ENCODE measurements at regions not wholly inside any gene's neighbourhood (a gene's known extent, or its start where the extent isn't known, plus 50 kb on each side); places are given as distances from the start of the nearest gene placed in this dataset.

DNA sequence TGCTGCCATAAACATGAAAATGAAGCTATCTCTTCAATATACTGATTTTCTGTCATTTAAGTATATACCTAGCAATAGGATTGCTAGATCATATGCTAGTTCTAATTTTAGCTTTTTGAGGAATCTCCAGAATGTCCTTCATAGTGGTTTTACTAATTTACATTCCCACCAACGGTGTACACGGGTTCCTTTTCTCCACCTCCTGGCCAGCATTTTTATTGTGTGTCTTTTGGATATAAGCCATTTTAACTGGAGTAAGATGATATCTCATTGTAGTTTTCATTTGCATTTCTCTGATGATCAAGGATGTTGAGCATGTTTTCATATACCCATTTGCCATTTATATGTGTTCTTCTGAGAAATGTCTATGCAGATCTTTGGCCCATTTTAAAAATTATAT, 446.5 kb downstream of the GABRG2 start:
- ATAC-seq (no peak), DNase-seq (ENCODE audit: low read depth, low spot score) (no peak)
- ChIA-PET POLR2A (no interaction called here), CTCF (no interaction called here)
- Histone ChIP-seq H3K36me3 (ENCODE audit: control insufficient read depth, insufficient read depth, low read length) (no peaks in the 10 kb centered on the region), H3K4me3 (ENCODE audit: low read depth in 2 of 2, low read length in 2 of 2) (no peak overlapping the region), H3K27ac (ENCODE audit: low read length) (no peak overlapping the region), H3K9me3 (ENCODE audit: control insufficient read depth, insufficient read depth, low read depth, low read length) (no peaks in the 10 kb centered on the region), H3K27me3 (ENCODE audit: control insufficient read depth, insufficient read depth, low read length) (no peaks in the 10 kb centered on the region), H3K4me1 (ENCODE audit: control insufficient read depth, insufficient read depth, low read length) (no peaks in the 10 kb centered on the region)
- intact Hi-C loops (cut with micrococcal nuclease; ENCODE audit: unreplicated experiment) (no loop called here), in situ Hi-C loops (cut with HindIII; ENCODE audit: low pct_unique_long_range_greater_than_20kb, low sequenced_read_pairs) (no loop called here)
- TF ChIP-seq TCF7L2 (IDR thresholded peaks at IDR 0.05; ENCODE audit: low read depth, low read length) (no peak), POLR2AphosphoS5 (IDR thresholded peaks at IDR 0.05; ENCODE audit: low read depth, low read length) (no peak), SIN3A (IDR thresholded peaks at IDR 0.05; ENCODE audit: borderline replicate concordance, insufficient read depth, low read depth, low read length) (no peak)
- TF ChIP-seq, protein P1, sequence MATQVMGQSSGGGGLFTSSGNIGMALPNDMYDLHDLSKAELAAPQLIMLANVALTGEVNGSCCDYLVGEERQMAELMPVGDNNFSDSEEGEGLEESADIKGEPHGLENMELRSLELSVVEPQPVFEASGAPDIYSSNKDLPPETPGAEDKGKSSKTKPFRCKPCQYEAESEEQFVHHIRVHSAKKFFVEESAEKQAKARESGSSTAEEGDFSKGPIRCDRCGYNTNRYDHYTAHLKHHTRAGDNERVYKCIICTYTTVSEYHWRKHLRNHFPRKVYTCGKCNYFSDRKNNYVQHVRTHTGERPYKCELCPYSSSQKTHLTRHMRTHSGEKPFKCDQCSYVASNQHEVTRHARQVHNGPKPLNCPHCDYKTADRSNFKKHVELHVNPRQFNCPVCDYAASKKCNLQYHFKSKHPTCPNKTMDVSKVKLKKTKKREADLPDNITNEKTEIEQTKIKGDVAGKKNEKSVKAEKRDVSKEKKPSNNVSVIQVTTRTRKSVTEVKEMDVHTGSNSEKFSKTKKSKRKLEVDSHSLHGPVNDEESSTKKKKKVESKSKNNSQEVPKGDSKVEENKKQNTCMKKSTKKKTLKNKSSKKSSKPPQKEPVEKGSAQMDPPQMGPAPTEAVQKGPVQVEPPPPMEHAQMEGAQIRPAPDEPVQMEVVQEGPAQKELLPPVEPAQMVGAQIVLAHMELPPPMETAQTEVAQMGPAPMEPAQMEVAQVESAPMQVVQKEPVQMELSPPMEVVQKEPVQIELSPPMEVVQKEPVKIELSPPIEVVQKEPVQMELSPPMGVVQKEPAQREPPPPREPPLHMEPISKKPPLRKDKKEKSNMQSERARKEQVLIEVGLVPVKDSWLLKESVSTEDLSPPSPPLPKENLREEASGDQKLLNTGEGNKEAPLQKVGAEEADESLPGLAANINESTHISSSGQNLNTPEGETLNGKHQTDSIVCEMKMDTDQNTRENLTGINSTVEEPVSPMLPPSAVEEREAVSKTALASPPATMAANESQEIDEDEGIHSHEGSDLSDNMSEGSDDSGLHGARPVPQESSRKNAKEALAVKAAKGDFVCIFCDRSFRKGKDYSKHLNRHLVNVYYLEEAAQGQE (IDR thresholded peaks at IDR 0.05; ENCODE audit: insufficient read depth in 1 of 2, low read depth in 2 of 2, low read length in 1 of 2), result no peak
- TF ChIP-seq, protein P2, sequence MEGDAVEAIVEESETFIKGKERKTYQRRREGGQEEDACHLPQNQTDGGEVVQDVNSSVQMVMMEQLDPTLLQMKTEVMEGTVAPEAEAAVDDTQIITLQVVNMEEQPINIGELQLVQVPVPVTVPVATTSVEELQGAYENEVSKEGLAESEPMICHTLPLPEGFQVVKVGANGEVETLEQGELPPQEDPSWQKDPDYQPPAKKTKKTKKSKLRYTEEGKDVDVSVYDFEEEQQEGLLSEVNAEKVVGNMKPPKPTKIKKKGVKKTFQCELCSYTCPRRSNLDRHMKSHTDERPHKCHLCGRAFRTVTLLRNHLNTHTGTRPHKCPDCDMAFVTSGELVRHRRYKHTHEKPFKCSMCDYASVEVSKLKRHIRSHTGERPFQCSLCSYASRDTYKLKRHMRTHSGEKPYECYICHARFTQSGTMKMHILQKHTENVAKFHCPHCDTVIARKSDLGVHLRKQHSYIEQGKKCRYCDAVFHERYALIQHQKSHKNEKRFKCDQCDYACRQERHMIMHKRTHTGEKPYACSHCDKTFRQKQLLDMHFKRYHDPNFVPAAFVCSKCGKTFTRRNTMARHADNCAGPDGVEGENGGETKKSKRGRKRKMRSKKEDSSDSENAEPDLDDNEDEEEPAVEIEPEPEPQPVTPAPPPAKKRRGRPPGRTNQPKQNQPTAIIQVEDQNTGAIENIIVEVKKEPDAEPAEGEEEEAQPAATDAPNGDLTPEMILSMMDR (IDR thresholded peaks at IDR 0.05), result no peak
- BruUV-seq (replicated peaks), result no TSS peak

DNA sequence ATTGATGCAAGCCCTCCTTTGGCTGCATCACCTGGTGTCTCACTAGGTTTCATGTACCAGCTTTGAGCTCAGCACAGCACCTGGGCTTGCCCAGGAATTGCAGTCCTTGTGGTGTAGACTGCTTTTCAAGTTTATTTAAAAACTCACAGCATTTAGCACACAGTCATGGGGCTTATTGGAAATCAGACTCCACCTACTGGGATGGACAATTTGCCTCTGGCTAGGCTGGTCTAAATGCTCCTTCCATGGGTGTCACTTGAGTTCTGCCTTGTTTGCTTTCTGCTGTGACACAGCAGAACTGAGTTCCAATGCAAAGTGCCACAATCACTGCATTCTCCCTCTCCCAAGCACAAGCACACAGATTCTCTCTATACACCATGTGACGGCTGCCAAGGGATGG, 453.3 kb downstream of the GABRG2 start:
- intact Hi-C loops (cut with micrococcal nuclease; ENCODE audit: unreplicated experiment) (no loop called here), in situ Hi-C loops (cut with HindIII; ENCODE audit: low pct_unique_long_range_greater_than_20kb, low sequenced_read_pairs) (no loop called here)
- H3K36me3 ChIP-seq (ENCODE audit: control insufficient read depth, insufficient read depth, low read length), result no peaks in the 10 kb centered on the region
- H3K9me3 ChIP-seq (ENCODE audit: control insufficient read depth, insufficient read depth, low read depth, low read length), result no peaks in the 10 kb centered on the region
- ChIA-PET POLR2A (no interaction called here), CTCF (no interaction called here)
- no peak overlapping the region for H3K4me3 ChIP-seq (ENCODE audit: low read depth in 2 of 2, low read length in 2 of 2)
- H3K27ac ChIP-seq (ENCODE audit: low read length), result no peak overlapping the region
- DNase-seq (ENCODE audit: low read depth, low spot score) (no peak), ATAC-seq (no peak)
- H3K27me3 ChIP-seq (ENCODE audit: control insufficient read depth, insufficient read depth, low read length), result no peaks in the 10 kb centered on the region
- no TSS peak for BruUV-seq (replicated peaks)
- H3K4me1 ChIP-seq (ENCODE audit: control insufficient read depth, insufficient read depth, low read length), result no peaks in the 10 kb centered on the region
- TF ChIP-seq POLR2AphosphoS5 (IDR thresholded peaks at IDR 0.05; ENCODE audit: low read depth, low read length) (no peak), TCF7L2 (IDR thresholded peaks at IDR 0.05; ENCODE audit: low read depth, low read length) (no peak), SIN3A (IDR thresholded peaks at IDR 0.05; ENCODE audit: borderline replicate concordance, insufficient read depth, low read depth, low read length) (no peak)
- TF ChIP-seq, protein P2 (IDR thresholded peaks at IDR 0.05), result no peak
- TF ChIP-seq, protein P1 (IDR thresholded peaks at IDR 0.05; ENCODE audit: insufficient read depth in 1 of 2, low read depth in 2 of 2, low read length in 1 of 2), result no peak

Data from Panc1 (cell line).